Vagina (tissue), 2 donors: ENCODE measurements at regions not wholly inside any gene's neighbourhood (a gene's known extent, or its start where the extent isn't known, plus 50 kb on each side); places are given as distances from the start of the nearest gene placed in this dataset.

Experiments used
- DNase-seq, 2 donors: peaks; one replicate each; pipeline ENCODE4 v3.0.0-alpha.2; 2017; ENCODE audit errors: extremely low spot score in 2 of 2
- H3K27ac ChIP-seq: fragments of 200-600 bp; sonication (generic); one replicate; pipeline ENCODE4 v1.5.1; 2019
- H3K27me3 ChIP-seq: fragments of 200-600 bp; sonication (generic); one replicate; pipeline ENCODE4 v1.5.1; 2019
- H3K36me3 ChIP-seq, 2 donors: fragments of 200-600 bp; sonication (generic); one replicate each; pipeline ENCODE4 v1.5.1; 2017 to 2019
- H3K4me1 ChIP-seq: fragments of 200-600 bp; sonication (generic); one replicate; pipeline ENCODE4 v1.5.1; 2019
- H3K4me3 ChIP-seq, 2 donors: fragments of 200-600 bp; sonication (generic); 1 replicate in 1 of 2; 2 replicates in 1 of 2; pipeline ENCODE4 v1.5.1; 2016 to 2019
- H3K9me3 ChIP-seq: fragments of 200-600 bp; sonication (generic); one replicate; pipeline ENCODE4 v1.5.1; 2019
- POLR2A ChIP-seq, 2 donors: fragments of 450-650 bp; IDR thresholded peaks; one replicate each; pipeline ENCODE4 v1.6.1; 2017; ENCODE audit warnings: antibody characterized with exemption in 2 of 2, mild to moderate bottlenecking in 2 of 2, moderate library complexity in 2 of 2
- POLR2AphosphoS5 ChIP-seq, 2 donors: sonication (generic); formaldehyde crosslinking; IDR thresholded peaks; one replicate each; pipeline ENCODE4 v1.9.0; 2017; ENCODE audit warnings: antibody characterized with exemption in 2 of 2, mild to moderate bottlenecking in 2 of 2, low read depth in 1 of 2; ENCODE audit not compliant: insufficient read depth in 1 of 2
- intact Hi-C: fragments of 100-400 bp; cut with DNase I; formaldehyde crosslinking; loops from one replicate; pipeline ENCODE4 v1.15.1; 2023
- TF ChIP-seq, protein P1 (sequence below), 3 experiments: fragments of 450-650 bp in 2 of 3; fragments of 200-600 bp in 1 of 3; sonication (generic) in 1 of 3; IDR thresholded peaks; one replicate each; pipeline ENCODE4 v1.5.1; 2017 to 2019; ENCODE audit warnings: antibody characterized with exemption in 3 of 3, mild to moderate bottlenecking in 2 of 3, moderate library complexity in 2 of 3

DNA sequence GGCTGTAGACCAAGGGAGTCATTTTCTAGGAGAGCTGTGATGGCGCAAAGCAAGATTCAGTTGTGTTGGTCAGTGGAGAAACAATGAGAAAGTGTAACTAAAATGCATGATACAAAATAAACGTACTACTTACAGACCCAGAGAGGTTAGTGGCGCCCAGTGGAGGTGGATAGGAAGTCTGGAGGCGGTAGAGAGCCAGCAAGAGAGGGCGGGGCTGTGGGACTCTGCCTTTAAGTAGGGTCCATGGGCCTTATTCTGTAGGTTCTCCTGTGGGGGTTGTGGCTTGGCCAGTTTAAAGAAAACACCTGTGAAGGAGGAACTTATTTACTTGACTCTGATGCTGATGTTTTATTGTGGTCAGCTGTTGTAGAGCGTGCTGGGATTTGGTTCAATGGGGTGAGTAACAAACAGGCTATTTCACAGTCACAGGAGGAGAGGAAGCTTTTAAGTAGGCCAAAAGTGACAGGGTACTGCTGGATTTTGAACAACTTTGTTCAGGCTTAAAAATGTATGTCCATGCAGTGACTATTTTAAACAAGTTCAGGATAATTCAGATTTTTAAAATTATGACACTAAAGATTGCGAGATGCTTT, 1097.7 kb downstream of the TMTC2 start:
- Histone ChIP-seq H3K9me3 (no peaks in the 10 kb centered on the region), H3K27me3 (no peaks in the 10 kb centered on the region), H3K36me3 (no peaks in the 10 kb centered on the region), H3K4me3 (no peak overlapping the region), H3K27ac (no peak overlapping the region), H3K4me1 (no peaks in the 10 kb centered on the region)
- intact Hi-C loops, result no loop called here
- no peak for DNase-seq
- TF ChIP-seq POLR2A (IDR thresholded peaks at IDR 0.05), result no peak
- TF ChIP-seq, protein P1, sequence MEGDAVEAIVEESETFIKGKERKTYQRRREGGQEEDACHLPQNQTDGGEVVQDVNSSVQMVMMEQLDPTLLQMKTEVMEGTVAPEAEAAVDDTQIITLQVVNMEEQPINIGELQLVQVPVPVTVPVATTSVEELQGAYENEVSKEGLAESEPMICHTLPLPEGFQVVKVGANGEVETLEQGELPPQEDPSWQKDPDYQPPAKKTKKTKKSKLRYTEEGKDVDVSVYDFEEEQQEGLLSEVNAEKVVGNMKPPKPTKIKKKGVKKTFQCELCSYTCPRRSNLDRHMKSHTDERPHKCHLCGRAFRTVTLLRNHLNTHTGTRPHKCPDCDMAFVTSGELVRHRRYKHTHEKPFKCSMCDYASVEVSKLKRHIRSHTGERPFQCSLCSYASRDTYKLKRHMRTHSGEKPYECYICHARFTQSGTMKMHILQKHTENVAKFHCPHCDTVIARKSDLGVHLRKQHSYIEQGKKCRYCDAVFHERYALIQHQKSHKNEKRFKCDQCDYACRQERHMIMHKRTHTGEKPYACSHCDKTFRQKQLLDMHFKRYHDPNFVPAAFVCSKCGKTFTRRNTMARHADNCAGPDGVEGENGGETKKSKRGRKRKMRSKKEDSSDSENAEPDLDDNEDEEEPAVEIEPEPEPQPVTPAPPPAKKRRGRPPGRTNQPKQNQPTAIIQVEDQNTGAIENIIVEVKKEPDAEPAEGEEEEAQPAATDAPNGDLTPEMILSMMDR (IDR thresholded peaks at IDR 0.05), result no peak
- TF ChIP-seq POLR2AphosphoS5 (IDR thresholded peaks at IDR 0.05; ENCODE audit: insufficient read depth in 1 of 2, low read depth in 1 of 2), result no peak

DNA sequence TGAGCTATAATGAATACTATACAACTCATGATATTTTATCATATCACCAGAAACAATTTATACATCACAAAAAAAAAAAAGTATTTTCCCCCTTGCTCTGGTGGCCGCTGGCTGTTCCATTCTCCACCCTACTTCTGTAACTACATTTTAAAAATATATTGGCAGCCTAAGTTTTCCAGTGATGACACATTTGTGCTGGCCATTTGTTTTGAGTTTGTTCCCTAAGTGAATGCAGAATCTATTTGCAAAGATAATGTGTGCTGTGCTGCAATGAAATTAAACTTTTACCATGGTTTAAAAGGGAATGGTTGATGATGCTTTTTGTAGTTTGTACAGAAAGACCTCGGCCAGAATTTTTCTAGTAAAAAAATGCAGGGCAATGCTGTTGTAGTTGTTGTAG, 1092.8 kb downstream of the TMTC2 start:
- Histone ChIP-seq H3K27me3 (no peaks in the 10 kb centered on the region), H3K27ac (no peak overlapping the region), H3K4me3 (no peak overlapping the region), H3K4me1 (no peaks in the 10 kb centered on the region), H3K36me3 (no peaks in the 10 kb centered on the region), H3K9me3 (no peaks in the 10 kb centered on the region)
- TF ChIP-seq, protein P1 (IDR thresholded peaks at IDR 0.05), result no peak
- intact Hi-C loops, result no loop called here
- no peak for DNase-seq

DNA sequence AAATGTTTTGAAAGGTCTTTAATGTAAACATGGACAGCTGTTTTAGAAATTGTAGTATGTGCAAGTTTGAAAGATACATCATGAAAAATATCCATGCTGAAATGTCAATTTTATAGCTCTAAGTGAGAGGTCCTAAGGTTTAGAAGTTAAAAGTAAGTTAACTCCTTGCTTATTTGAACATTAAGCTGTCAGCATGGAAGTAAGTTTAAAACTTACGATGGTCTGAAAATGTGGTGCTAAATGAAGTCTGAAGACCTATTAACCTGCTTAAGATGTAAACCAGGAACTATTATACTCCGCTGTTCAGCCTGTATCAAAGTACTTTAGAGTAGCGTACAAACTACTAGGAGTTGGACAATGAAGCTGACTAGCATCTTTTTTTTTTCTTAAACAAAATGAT, 1082.4 kb downstream of the TMTC2 start:
- Histone ChIP-seq H3K9me3 (peaks cover 4% of the 10 kb centered on the region), H3K4me3 (no peak overlapping the region), H3K27me3 (no peaks in the 10 kb centered on the region), H3K27ac (no peak overlapping the region), H3K4me1 (no peaks in the 10 kb centered on the region), H3K36me3 (no peaks in the 10 kb centered on the region)
- intact Hi-C loops, result no loop called here
- DNase-seq, result no peak
- TF ChIP-seq POLR2AphosphoS5 (IDR thresholded peaks at IDR 0.05; ENCODE audit: insufficient read depth in 1 of 2, low read depth in 1 of 2) (no peak), POLR2A (IDR thresholded peaks at IDR 0.05) (no peak)
- TF ChIP-seq, protein P1 (IDR thresholded peaks at IDR 0.05), result no peak

DNA sequence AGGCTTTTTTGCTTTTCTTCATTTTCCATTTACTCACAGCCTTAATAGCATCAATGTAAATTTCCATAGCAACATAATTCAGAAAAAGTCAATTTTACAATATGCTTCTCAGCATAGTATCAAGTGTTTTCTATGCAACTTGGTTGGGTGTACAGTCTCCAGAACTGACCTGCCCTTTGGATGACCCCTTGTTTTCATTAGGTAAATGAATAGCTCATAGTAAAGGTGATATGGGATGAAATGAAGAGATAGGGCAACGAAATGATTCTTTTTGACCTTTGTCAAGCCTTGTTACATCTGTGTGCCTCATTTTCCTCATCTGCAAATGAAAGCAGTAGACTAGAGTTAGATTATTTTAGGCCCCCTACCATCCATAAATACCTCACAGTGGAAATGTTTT, 1081.0 kb downstream of the TMTC2 start:
- no peak for TF ChIP-seq POLR2A (IDR thresholded peaks at IDR 0.05)
- TF ChIP-seq, protein P1 (IDR thresholded peaks at IDR 0.05), result no peak
- no peak for TF ChIP-seq POLR2AphosphoS5 (IDR thresholded peaks at IDR 0.05; ENCODE audit: insufficient read depth in 1 of 2, low read depth in 1 of 2)
- no peak overlapping the region for H3K4me3 ChIP-seq
- H3K9me3 ChIP-seq, result no peaks in the 10 kb centered on the region
- no peak for DNase-seq
- no peaks in the 10 kb centered on the region for H3K27me3 ChIP-seq
- no peak overlapping the region for H3K27ac ChIP-seq
- intact Hi-C loops, result no loop called here
- H3K36me3 ChIP-seq, result no peaks in the 10 kb centered on the region
- no peaks in the 10 kb centered on the region for H3K4me1 ChIP-seq

DNA sequence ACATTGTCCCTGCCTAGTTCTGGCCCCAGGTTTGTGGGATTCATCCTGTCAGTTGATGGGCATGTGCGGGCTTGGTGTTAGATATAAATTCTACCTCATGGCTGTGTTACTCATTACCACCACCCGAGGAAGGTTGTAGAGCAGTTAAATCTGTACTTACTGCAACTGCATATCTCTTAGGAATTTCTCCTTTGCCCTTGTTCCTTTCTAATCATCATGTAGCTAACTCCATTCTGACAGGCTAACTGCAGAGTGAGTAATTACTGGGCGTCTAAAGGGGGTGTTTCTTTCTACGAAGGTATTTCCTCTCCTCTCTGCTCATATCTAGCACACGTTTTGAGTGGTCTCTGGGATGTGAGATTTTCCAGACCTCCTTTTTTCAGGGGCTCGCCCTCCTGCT, 1076.7 kb downstream of the TMTC2 start:
- intact Hi-C loops, result no loop called here
- Histone ChIP-seq H3K36me3 (no peaks in the 10 kb centered on the region), H3K27me3 (no peaks in the 10 kb centered on the region), H3K27ac (no peak overlapping the region), H3K4me1 (no peaks in the 10 kb centered on the region), H3K9me3 (no peaks in the 10 kb centered on the region), H3K4me3 (no peak overlapping the region)
- DNase-seq, result no peak
- TF ChIP-seq, protein P1 (IDR thresholded peaks at IDR 0.05), result no peak
- no peak for TF ChIP-seq POLR2A (IDR thresholded peaks at IDR 0.05)
- TF ChIP-seq POLR2AphosphoS5 (IDR thresholded peaks at IDR 0.05; ENCODE audit: insufficient read depth in 1 of 2, low read depth in 1 of 2), result no peak
